SU-DHL-6 (cell line): ENCODE measurements at regions not wholly inside any gene's neighbourhood (a gene's known extent, or its start where the extent isn't known, plus 50 kb on each side); places are given as distances from the start of the nearest gene placed in this dataset.

Source experiments
- H2AFZ ChIP-seq: fragments of 200-600 bp; sonication (generic); 2 replicates; pipeline ENCODE4 v1.6.1; 2014; ENCODE audit warnings: low read depth, mild to moderate bottlenecking, moderate library complexity, mixed read lengths, antibody characterized with exemption, low read length; ENCODE audit not compliant: severe bottlenecking
- H3F3A ChIP-seq: fragments of 200-600 bp; shearing (Covaris generic); 2 replicates; pipeline ENCODE4 v1.6.0; 2016; ENCODE audit warnings: antibody characterized with exemption, mild to moderate bottlenecking; ENCODE audit not compliant: insufficient read depth
- H3K27ac ChIP-seq: fragments of 200-600 bp; sonication (generic); 2 replicates; pipeline ENCODE4 v1.5.1; 2016; ENCODE audit warnings: low read depth, mild to moderate bottlenecking, low read length, moderate library complexity, mixed read lengths
- H3K27me3 ChIP-seq: fragments of 200-600 bp; sonication (generic), shearing (Covaris generic); 2 replicates; pipeline ENCODE4 v1.6.0; 2014; ENCODE audit warnings: mild to moderate bottlenecking, low read length
- H3K36me3 ChIP-seq: fragments of 200-600 bp; sonication (generic); 2 replicates; pipeline ENCODE4 v1.6.1; 2014; ENCODE audit warnings: mild to moderate bottlenecking, low read length, mixed read lengths
- H3K4me2 ChIP-seq: fragments of 300-600, 200-600 bp; shearing (Covaris generic), sonication (generic); 2 replicates; pipeline ENCODE4 v1.6.0; 2014; ENCODE audit warnings: low read length, low read depth, mild to moderate bottlenecking; ENCODE audit not compliant: poor library complexity, severe bottlenecking
- H3K4me3 ChIP-seq: fragments of 200-600 bp; sonication (generic); 2 replicates; pipeline ENCODE4 v1.5.1; 2014; ENCODE audit warnings: antibody characterized with exemption, low read length, mild to moderate bottlenecking, mixed read lengths; ENCODE audit not compliant: insufficient read depth, poor library complexity, severe bottlenecking
- H3K79me2 ChIP-seq: fragments of 200-600 bp; sonication (generic); 2 replicates; pipeline ENCODE4 v1.6.1; 2014; ENCODE audit warnings: mild to moderate bottlenecking, low read length, moderate library complexity; ENCODE audit not compliant: insufficient read depth
- H3K9ac ChIP-seq: fragments of 200-600 bp; sonication (generic); 2 replicates; pipeline ENCODE4 v1.7.0; 2014; ENCODE audit warnings: mild to moderate bottlenecking, low read length
- H3K9me2 ChIP-seq: fragments of 200-600 bp; sonication (generic); replicated peaks from 2 replicates; pipeline ENCODE4 v1.6.1; 2014; ENCODE audit warnings: low read length; ENCODE audit not compliant: insufficient read depth
- H3K9me3 ChIP-seq: fragments of 200-600 bp; sonication (generic); 2 replicates; pipeline ENCODE4 v1.6.1; 2014; ENCODE audit warnings: low read length, mixed read lengths; ENCODE audit not compliant: insufficient read depth
- H4K20me1 ChIP-seq: fragments of 200-600 bp; sonication (generic); 2 replicates; pipeline ENCODE4 v1.6.1; 2014; ENCODE audit warnings: low read depth, mild to moderate bottlenecking, antibody characterized with exemption, low read length, moderate library complexity, mixed read lengths
- CTCF ChIP-seq: fragments of 200-600 bp; sonication (generic); IDR thresholded peaks from one replicate; pipeline ENCODE4 v1.5.1; 2017; ENCODE audit warnings: antibody characterized with exemption, mild to moderate bottlenecking, low read length, moderate library complexity; ENCODE audit not compliant: insufficient read depth, poor library complexity, severe bottlenecking
- EZH2phosphoT487 ChIP-seq: fragments of 200-600 bp; sonication (generic), shearing (Covaris generic); conservative IDR thresholded peaks from 2 replicates; pipeline ENCODE4 v1.6.1; 2018; ENCODE audit warnings: mild to moderate bottlenecking, antibody characterized with exemption, low read length, moderate library complexity, mixed read lengths

DNA sequence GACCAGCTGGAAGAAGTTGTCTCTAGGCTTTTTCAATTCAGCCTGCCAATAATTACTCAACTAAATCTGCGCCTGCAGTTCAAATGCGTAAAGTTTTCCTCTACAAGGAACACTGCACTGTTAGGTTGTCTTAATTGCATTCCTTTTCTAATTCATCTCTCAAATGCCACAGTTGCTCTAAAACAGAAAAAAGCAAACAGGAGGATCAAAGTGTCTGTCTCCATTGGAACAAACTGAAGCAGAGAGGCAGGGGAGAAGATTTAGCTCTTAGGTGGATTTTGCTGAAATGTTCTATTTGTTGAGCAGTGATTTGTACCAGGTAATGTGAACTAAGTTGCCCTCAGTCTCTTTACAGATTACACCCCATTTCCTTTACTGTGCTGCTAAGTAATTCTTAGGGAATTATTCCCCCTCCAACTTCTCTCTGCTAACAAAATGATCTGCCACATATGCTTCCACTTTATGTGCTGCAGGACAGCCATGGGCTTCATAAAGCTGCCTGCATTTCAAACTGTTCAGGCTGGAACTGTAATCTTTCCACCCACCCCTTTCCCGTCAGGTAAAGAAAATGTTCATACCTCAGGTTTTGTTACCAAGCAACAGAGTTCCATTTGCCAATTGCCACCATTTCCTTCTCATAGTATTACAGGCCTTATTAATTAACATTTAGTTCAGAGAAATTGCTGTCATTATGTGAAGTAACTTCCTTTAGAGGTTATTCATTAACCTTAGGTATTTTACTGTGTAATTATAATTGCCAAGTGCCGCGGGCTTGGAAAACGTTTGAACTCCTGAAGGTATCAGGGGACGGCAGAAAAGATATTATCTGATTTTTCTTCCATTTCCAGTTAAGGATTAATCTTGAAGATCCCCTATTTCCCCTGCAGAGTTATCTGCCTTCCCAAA lies 149.3 kb downstream of the SPRY1 start:
- no peak overlapping the region for H3K9ac ChIP-seq
- H2AFZ ChIP-seq, result no peak overlapping the region
- no peak overlapping the region for H3K27ac ChIP-seq

GRCh38 chr4:123546573-123547060 lies 150.0 kb downstream of the SPRY1 start:
- Histone ChIP-seq H4K20me1 (no peaks in the 10 kb centered on the region), H3K36me3 (no peaks in the 10 kb centered on the region), H3K9me2 (no peaks in the 10 kb centered on the region), H3K27ac (no peak overlapping the region), H3K4me3 (no peak overlapping the region), H3K27me3 (no peaks in the 10 kb centered on the region), H2AFZ (no peak overlapping the region), H3K9ac (no peak overlapping the region), H3K79me2 (no peaks in the 10 kb centered on the region), H3K9me3 (no peaks in the 10 kb centered on the region), H3F3A (no peaks in the 10 kb centered on the region), H3K4me2 (no peak overlapping the region)
- TF ChIP-seq CTCF (no peak), EZH2phosphoT487 (no peak)

More for the DNA sequence above, 149.3 kb downstream of the SPRY1 start:
- Histone ChIP-seq H3K9me2 (no peaks in the 10 kb centered on the region), H3K27me3 (no peaks in the 10 kb centered on the region), H3K4me3 (no peak overlapping the region), H3K36me3 (no peaks in the 10 kb centered on the region), H3F3A (no peaks in the 10 kb centered on the region), H3K9me3 (no peaks in the 10 kb centered on the region), H4K20me1 (no peaks in the 10 kb centered on the region), H3K79me2 (no peaks in the 10 kb centered on the region), H3K4me2 (no peak overlapping the region)
- TF ChIP-seq EZH2phosphoT487 (no peak), CTCF (no peak)

- Histone ChIP-seq H3K27me3 (no peaks in the 10 kb centered on the region), H3K9ac (no peak overlapping the region), H3K36me3 (no peaks in the 10 kb centered on the region), H3K4me2 (no peak overlapping the region), H3K9me3 (no peaks in the 10 kb centered on the region), H3K9me2 (no peaks in the 10 kb centered on the region), H3F3A (no peaks in the 10 kb centered on the region), H2AFZ (no peak overlapping the region), H3K79me2 (no peaks in the 10 kb centered on the region), H4K20me1 (no peaks in the 10 kb centered on the region), H3K4me3 (no peak overlapping the region), H3K27ac (no peak overlapping the region)
- TF ChIP-seq EZH2phosphoT487, result no peak
- no peak for TF ChIP-seq CTCF
Measured at GRCh38 chr4:123547216-123548165, 150.9 kb downstream of the SPRY1 start.
